Head of caudate nucleus (tissue), 42 donors: ENCODE measurements at regions not wholly inside any gene's neighbourhood (a gene's known extent, or its start where the extent isn't known, plus 50 kb on each side); places are given as distances from the start of the nearest gene placed in this dataset.

Source experiments
- DNase-seq, 42 donors: peaks; one replicate each; pipeline versions ENCODE4 v3.0.0 to v3.0.0-alpha.2; 2020 to 2021; ENCODE audit warnings: mixed read lengths in 7 of 42
- intact Hi-C: fragments of 100-400 bp; cut with DNase I; formaldehyde crosslinking; loops from one replicate; pipeline ENCODE4 v1.15.0; 2022

GRCh38 chr2:21452678-21453077 is 328.9 kb downstream of the TDRD15 start:
- intact Hi-C loops = no loop called here
- DNase-seq = no peak

DNA sequence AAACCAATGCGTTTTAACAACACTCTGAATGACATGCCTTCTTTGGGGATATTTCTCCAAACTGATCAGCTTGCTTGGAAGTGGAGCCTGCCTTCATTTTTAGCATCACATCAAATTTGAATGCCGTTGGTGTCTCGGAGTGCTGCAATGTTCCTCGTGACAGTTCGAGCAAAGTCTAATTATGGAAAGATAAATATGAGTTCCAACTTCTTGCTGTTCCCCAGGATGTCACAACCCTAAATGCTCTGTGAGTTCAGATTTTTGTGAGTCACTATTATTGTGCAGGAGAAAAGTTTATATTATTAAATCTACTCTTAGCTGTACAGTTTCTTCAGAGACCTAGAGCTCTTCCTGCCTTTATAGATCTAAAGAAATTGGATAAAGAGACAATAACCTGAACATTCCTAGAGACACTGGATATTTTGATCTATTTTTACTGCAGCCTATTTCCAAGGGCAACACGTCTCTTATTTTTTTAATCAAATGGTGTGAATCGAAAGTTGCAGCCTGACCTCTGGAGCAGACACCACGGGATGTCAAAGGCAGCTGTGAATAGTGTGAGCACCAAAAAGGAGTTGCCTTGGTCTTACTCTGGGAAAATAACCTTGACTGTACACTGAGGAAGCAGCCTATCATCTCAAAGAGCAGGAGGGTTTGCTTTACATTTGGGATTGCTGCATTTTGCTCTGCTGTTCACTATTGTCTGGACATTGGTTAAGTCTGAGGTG is 330.1 kb downstream of the TDRD15 start:
- intact Hi-C loops = no loop called here
- peak in 28 of 42 donors; percentile 17 to 76 (median 40) for DNase-seq

DNA sequence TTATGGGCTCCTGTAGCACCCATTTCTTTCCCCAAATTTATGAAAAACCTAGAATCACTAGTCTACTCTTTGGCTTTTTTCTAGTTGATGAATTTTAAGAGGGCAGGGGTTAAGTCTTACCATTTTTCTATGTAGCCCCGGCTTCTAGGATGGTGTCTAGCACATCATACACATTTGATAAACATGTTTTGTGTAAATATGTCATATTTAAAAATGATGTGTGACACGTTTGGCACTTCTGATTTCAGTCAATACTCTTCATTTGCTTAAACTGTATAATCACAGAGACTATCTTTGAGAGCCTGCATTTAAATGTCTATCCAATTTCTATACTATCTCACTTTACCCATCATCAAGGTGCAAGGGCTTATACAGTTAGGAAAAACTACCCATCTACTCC is 331.1 kb downstream of the TDRD15 start:
- no peak for DNase-seq
- intact Hi-C loops = no loop called here

DNA sequence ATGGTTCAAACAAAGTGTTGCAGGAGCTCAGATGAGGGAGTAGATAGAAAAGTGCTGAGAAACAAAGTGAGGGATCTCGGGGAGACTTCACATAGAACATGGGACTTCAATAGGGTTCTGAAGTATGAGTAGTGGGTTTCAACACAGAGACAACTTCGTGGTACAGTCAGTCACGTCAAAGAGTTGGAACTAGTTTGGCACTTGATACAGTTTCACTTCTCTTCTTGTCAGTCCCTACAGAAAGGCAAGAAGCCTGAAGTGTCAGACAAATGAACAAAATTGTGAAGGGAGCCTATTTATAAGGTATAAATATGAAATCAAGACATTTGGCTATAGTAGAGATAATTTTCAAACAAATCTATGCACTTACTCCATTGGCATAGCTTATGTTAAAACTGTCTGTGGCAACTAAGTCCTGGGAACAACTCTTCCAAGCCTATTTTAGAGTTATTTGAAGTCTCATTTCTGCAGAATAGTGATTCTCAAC is 338.0 kb downstream of the TDRD15 start:
- intact Hi-C loops = no loop called here
- DNase-seq = no peak

DNA sequence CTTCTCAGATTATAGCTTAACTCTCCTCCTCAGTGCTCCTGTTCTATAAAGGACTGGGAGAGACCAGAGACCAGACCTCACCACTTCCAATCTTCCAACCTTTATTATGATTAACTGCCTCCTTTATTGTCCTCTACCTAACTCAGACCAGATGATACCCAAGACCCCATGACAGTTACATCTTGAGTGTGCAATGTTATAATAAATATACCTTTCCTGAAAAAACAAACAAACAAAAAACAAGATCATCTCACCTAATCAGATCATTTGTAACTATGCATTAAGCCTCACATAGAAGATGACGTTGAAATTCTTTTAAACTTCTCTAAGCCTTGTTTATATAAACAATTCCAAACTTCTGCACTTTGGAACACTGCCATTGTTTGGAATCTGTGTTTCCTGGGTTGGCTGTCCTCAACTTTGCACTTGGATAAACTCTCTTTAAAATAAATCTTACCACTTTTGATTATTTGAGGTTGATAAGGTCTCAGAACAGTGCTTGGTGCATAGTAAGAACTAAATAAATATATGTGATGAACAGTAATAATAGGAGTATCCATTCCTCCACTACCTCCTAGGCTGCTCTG is 342.7 kb downstream of the TDRD15 start:
- intact Hi-C loops = no loop called here
- DNase-seq = no peak

DNA sequence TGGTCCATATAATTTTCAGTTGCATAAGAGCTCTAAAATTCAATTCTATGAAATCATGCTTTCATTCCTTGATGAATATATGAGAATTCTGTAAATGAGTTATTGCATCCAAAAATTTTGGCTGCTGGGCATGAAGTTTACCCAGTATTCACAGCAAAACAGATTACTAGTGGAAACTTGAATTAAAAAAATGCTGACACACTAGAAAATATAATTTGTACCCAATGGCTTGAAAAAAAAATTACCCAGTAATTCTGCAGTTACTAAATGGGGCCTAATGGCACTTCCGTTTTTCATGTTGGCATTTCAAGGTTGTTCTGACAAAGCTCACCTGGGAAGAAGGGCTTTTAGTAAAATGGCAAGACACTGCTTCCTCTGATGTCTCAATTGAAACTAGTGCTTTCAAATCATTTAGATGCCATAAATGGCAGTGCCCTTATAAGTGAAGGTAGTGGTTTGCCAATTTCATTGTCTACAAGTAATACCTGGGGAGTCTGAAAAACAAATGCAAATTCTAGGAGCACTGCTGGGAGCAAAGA is 343.6 kb downstream of the TDRD15 start:
- intact Hi-C loops = no loop called here
- DNase-seq = no peak

- intact Hi-C loops = no loop called here
- DNase-seq = no peak
These were observed 344.1 kb downstream of the TDRD15 start for GRCh38 chr2:21467910-21468309.

- DNase-seq = no peak
- intact Hi-C loops = no loop called here
These were observed 344.9 kb downstream of the TDRD15 start for GRCh38 chr2:21468624-21469023.

GRCh38 chr2:21469158-21469557 is 345.4 kb downstream of the TDRD15 start:
- intact Hi-C loops = no loop called here

DNA sequence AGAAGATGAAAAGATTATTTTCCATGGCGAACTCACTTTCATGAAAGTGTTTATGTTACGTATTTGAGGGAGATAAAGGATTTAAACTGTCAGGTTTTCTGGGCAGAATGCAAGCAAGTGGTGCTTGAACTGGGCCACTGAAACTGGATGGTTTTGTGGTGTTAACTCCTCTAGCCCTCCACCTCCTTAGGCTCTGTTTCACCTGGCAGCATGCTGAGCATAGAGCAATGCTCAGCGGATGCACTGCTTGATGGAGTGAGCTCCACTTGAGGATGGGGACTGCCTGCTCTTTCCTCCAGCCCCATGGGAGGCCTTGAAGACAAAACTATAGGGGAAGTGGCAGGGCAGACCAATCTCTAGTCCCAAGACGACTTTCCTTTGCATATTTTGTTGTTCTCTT is 345.8 kb downstream of the TDRD15 start:
- no peak for DNase-seq
- intact Hi-C loops = no loop called here

More at GRCh38 chr2:21469158-21469557, 345.4 kb downstream of the TDRD15 start:
- DNase-seq = no peak

DNA sequence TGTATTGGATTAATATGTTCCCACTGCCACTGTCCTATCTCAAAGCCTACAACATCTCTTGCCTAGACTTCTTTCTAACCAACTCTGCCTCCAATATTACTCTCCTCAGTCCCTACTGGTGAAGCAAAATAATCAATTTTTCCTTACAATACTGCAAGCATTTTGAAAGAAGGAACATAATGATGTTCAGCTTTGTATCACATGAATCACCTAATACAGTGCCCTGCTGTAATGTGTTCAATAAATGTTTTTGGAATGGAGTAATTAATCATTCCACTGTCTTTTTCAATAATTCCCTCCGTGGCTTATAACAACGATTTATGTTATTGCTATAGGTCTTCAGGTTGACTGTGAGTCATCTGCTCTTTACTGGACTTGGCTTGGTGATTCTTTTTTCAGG is 356.4 kb downstream of the TDRD15 start:
- no peak for DNase-seq
- intact Hi-C loops = no loop called here

GRCh38 chr2:21484643-21485042 is 360.9 kb downstream of the TDRD15 start:
- intact Hi-C loops = no loop called here
- DNase-seq = no peak

DNA sequence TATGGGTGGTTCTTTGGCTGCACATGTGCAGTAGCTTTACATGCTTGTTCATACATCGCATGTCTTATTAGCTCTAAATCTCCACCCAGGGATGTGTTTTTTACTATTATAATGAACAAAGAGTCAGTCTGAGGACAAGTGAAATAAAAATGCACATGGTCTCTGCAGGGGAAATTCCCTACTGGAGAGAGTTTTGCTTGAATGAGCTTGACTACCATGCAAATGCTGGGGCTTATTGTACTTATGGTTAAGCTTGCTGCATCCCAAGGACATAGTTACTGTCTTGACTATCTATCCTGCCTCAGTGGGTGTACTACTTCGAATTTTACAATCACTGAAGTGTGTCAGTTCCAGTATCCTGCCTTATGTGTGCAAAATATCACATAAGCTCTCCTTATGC is 362.7 kb downstream of the TDRD15 start:
- no peak for DNase-seq
- intact Hi-C loops = no loop called here

GRCh38 chr2:21489080-21489479 is 365.3 kb downstream of the TDRD15 start:
- intact Hi-C loops = no loop called here
- DNase-seq = no peak

DNA sequence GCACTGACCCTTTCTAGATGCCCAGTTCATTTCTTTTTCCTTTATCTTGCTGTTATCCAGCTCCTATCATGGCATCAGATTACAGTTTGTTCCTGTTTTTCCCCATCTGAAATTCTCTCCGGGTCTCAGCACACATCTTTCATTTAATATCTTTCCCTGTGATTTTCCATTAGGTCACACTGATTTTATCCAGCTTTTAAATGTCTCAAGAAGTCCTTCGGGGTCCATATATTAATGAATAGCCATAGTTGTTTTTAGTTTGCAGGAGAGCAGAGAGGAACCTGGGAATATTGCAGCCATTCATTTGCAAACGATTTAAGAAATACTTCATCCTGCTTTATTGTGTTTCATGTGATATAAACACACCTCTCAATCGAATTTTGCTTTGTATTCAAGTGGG is 374.2 kb downstream of the TDRD15 start:
- DNase-seq = no peak

GRCh38 chr2:21500401-21500945 is 376.7 kb downstream of the TDRD15 start:
- intact Hi-C loops = no loop called here
- no peak for DNase-seq

More for the DNA sequence above, 374.2 kb downstream of the TDRD15 start:
- intact Hi-C loops = no loop called here

DNA sequence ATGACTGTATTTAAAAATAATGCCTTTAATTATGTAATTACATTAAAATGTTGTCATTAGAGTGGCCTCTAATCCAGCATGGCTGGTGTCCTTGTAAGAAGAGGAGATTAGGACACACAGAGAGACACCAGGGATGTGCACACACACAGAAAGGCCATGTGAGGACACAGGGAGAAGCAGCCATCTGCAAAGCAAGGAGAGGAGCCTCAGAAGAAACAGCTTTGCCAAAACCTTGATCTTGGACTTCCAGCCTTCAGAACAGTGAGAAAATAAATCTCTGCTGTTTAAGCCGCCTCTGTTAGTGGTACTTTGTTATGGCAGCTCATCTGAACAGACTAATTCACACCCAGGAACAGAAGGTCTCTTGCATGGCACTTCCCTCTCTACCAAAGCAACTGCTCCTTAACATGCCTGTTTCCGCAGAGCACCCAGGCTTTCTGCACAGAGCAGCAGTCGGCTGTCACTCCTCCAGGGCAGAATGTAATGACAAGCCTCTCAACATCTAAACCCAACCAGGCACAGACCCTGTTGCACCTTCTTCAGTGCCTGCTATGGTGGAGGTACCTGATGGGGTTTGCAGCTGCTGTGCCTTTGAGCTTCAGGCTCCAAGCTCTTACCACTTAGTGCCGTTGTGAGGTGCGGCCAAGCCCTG is 377.7 kb downstream of the TDRD15 start:
- intact Hi-C loops = no loop called here
- no peak for DNase-seq

- intact Hi-C loops = no loop called here
- DNase-seq = no peak
These were observed 392.1 kb downstream of the TDRD15 start for GRCh38 chr2:21515903-21516302.

GRCh38 chr2:21519412-21519811 is 395.6 kb downstream of the TDRD15 start:
- no peak for DNase-seq
- intact Hi-C loops = no loop called here

GRCh38 chr2:21519821-21520220 is 396.1 kb downstream of the TDRD15 start:
- no peak for DNase-seq
- intact Hi-C loops = no loop called here
